GM12873 (cell line): ENCODE measurements at regions not wholly inside any gene's neighbourhood (a gene's known extent, or its start where the extent isn't known, plus 50 kb on each side); places are given as distances from the start of the nearest gene placed in this dataset.

ENCODE experiments used
- CTCF ChIP-seq: IDR thresholded peaks from 2 replicates; pipeline ENCODE4 v1.5.1; 2012; ENCODE audit warnings: low read depth, mild to moderate bottlenecking, moderate library complexity, low read length, control low read depth; ENCODE audit not compliant: insufficient read depth; ENCODE audit errors: missing control alignments

- no peak for TF ChIP-seq CTCF
Measured at GRCh38 chr19:29323440-29324290, 110.7 kb upstream of the UQCRFS1 start.

GRCh38 chr19:29324291-29324680 lies 111.3 kb upstream of the UQCRFS1 start:
- no peak for TF ChIP-seq CTCF

- no peak for TF ChIP-seq CTCF
Measured at GRCh38 chr19:29324717-29325116, 111.8 kb upstream of the UQCRFS1 start.

GRCh38 chr19:29325241-29325975 lies 112.5 kb upstream of the UQCRFS1 start:
- TF ChIP-seq CTCF: no peak

GRCh38 chr19:29326351-29326750 lies 113.4 kb upstream of the UQCRFS1 start:
- TF ChIP-seq CTCF: no peak

- no peak for TF ChIP-seq CTCF
Measured at GRCh38 chr19:29326849-29327840, 114.2 kb upstream of the UQCRFS1 start.
